GM18505 (cell line): ENCODE measurements at regions not wholly inside any gene's neighbourhood (a gene's known extent, or its start where the extent isn't known, plus 50 kb on each side); places are given as distances from the start of the nearest gene placed in this dataset.
"Not testable (repeated sequence)": the region's sequence is repeated elsewhere in the genome, so short reads cannot be mapped to it uniquely, and the experiment has no call there.

Source experiments
- ATAC-seq: cut with Tn5 transposase; IDR thresholded peaks from one replicate; pipeline ENCODE4 v1.9.1; 2021; ENCODE audit not compliant: unreplicated experiment
- POLR2A ChIP-seq: IDR thresholded peaks from 4 replicates; pipeline ENCODE4 v1.6.1; 2011; ENCODE audit warnings: borderline replicate concordance; ENCODE audit not compliant: insufficient read depth, insufficient read length; ENCODE audit errors: extremely low read depth

DNA sequence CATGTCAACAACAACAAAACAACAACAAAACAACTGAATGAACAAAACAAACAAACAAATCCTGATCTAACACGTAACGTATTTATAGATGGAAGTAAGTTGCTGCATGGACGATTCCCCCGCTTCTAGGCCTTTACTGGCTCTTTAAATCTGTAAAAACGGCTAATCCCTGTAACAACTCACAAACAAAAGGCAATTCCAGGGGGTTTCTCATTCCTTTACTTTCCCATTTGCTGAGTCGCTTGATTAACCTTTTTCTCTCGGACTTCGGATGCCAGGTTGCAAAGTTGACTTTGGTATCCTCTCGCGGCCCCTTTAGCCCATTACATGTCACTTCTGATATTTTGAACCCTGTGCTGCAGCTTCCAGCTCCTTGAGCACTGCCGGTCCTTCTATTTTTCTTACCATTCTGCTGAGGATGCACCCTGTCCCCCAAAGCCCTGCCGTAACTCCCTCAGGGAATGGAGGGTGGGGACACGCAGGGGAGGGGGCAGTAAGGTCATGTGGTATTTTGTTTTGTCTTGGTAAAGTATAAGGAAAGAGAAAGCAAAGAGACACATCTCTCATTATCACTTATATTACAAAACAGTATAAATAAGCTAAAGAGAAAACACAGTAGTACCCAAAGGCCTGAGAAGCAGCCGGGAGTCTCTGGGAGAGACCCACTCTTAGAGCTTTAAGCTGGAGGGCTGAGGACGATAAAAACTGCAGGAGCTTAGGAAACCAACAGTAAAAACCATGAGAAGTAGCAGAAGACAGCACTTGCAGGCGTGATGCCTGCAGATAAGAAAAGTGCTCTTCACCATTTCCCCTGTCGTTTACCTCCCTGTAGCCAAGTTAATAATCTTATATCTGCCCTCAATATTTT lies 457.8 kb upstream of the ZNF717 start:
- ATAC-seq, result no peak
- TF ChIP-seq POLR2A, result no peak

DNA sequence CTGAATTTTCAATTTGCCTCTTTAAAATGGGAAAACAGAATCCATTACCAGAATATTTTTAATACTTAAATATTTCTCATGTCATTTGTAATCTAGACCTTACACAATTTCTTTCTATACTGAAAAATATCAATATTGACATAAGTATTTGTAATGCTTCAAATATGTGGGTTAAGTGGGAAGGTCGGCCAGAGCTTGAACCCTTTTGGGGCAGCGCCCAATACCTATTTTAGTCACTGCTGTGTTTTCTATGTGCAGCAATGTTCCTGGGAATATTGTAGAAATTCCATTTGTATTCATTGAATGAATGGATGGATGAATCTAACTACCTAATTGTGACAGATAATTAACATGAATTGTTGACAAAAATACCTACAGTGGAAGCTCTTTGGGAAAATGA lies 459.7 kb upstream of the ZNF717 start:
- no peak for ATAC-seq
- TF ChIP-seq POLR2A, result no peak

DNA sequence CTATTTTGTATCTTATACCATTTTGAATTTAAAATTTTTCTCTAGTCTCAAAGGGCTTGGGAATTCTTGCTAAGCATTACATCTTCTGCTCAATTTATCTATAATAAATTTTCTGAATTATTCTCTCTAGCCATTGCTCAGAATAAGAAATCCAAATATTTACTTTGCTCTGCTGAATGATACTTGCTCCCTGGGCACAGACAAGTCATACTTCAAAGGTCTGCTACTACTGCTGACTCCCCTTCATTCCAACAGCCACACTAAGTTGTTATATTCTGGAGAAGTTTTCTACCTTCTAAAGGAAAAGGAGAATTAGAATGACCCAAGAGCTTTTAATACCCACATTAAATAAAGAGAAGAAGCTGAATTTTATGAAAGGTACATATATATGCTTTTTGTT lies 460.3 kb upstream of the ZNF717 start:
- no peak for ATAC-seq

DNA sequence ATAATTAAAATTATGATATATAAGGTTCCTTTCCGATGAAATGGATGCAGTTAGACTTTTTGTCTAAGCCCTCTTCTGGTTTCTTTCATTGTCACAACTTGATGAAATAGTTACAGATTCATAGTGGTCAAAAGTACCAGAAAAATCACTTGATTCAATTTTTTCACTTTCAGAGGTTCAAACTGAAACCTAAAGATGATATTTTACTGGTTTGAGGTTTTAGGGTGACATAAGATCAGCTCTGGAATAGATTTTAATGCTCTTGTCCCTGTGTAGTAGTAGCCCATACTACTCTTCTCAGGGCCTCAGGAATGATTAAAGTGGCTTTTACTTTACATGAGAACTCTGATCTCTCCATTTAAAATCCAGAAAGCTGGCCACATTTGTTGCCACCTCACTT lies 479.1 kb upstream of the ZNF717 start:
- no peak for ATAC-seq
- no peak for TF ChIP-seq POLR2A

More for the DNA sequence above, 460.3 kb upstream of the ZNF717 start:
- no peak for TF ChIP-seq POLR2A

DNA sequence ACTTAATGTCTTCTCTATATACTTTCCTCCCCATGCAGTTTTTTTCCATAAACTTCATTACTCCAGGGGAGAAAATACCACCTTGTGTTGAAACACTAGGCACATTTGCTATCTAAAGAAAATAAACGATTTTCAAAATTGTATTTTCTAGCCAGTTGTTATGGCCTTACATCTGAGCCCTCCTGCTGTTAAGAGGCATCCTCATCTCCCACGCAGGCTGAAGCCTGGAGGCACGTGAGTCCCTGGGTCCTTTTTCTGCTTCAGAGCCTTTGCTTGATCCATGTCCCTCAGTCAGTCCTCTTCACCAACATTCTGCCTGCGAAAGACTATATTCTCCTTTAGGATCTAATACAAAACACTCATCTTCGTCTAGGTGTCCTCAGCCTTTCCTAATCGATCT lies 479.6 kb upstream of the ZNF717 start:
- TF ChIP-seq POLR2A, result no peak
- ATAC-seq, result no peak

DNA sequence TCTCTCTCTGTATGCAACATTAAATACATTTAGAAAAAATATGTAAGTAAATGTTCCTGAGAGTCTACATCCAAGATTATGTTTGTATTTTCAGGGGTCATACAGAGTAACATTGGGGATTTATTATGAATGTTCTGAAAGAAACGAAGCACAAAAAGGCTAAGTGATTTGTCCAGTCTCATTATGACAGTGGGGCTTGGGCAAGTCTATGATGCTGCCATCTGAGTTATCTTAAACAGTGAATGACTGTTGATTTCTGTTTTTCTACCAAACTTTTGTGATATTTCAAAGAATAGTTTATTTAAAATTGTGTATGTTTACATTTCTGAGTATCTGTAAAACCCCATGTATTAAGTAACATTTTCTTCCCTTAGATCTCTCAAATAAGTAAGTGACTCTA lies 481.2 kb upstream of the ZNF717 start:
- TF ChIP-seq POLR2A, result no peak
- no peak for ATAC-seq

DNA sequence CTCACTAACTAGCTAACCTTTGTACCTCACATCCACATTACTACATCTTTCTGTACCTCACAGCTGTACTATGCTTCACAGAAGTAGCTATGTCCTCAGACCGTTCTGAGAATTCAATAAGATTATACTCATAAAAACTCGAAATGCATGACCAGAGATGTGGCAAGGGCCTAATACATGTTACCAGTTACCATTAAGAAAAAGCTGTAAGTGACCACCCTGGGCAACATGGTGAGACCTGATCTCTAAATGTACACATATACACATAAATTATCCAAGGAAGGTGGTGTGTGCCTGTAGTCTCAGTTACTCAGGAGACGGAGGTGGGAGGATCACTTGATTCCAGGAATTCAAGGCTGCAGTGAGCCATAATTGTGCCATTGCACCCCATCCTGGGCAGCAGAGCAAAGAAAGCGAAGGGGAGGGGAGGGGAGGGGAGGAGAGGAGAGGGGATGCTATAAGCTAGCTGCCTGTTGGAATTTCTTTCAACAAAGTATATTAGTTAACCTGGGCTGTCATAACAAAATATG lies 482.6 kb upstream of the ZNF717 start:
- TF ChIP-seq POLR2A, result no peak
- no peak for ATAC-seq

DNA sequence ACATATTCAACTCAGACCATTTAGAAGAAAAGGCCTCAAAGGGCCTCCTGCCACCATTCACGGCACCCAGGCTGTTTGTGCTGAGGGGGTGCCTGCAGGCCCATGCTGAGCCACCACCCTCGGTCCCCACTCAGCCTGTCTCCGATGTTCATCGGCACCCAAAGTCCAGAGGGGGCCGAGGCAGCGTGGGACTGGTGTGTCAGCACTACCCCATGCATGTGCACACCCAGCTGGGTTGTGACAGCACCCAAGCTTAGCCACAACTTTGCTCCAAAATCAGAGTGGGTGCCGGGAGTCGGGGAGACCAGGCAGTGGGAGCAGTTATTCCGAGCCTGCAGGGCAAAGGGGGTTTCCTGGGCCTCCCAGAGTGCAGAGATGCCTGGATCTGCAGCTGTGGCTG lies 508.5 kb upstream of the ZNF717 start:
- no peak for ATAC-seq
- no peak for TF ChIP-seq POLR2A

DNA sequence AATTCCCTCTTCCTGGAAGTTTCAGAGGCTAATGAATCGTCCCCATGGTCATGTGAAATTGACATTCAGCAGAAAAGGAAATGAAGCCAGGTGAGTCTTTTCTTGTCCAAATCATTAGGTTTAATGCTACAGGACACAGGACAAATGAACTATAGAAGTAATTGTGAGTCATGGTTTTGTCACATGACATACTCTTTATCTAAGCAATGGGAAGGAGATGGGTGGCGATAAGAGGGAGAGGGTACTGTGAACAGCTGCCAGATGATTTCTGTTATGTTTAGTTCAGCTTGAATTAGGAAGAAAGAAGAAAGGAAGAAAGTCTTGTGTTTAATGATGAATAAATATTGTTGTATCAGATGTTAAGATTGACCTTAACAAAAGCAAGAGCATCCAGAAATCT lies 515.4 kb upstream of the ZNF717 start:
- no peak for ATAC-seq
- no peak for TF ChIP-seq POLR2A

DNA sequence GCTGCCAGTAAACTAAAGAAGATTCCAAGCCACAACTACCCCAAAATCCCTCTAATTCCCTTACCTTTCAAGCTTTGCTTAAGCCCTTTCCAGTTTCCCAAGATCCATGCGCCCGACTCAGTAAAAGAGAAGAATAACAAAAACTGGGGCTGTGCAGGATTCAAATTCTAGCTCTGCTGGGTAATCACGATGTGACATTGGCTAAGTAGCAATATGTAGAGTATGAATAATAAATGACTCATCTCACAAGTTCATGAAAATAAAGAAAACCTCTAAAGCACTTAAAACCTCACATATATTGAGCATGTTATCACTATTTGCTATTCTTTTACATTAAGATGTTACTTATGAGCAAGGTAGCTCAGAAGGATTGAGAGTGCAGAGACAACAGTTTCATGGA lies 522.2 kb upstream of the ZNF717 start:
- TF ChIP-seq POLR2A, result no peak
- ATAC-seq, result no peak

DNA sequence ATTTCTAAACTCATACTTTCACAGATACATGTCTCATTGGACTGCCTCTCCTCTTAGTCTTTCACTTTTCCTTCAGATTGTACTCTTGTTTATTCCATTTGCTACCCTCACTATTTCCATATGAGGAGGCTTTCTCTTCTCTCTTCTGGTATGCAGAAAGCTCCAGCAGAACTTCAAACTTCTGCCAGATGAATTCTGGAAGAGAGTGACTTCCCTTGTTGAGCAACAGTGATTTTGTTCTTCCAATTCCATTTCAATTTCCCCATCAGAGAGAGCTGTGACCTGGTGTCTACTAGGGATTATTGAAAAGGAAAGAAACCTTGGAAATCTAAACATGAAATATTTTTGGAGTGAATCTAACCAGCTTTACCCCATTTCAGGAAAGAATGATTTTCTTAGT lies 523.2 kb upstream of the ZNF717 start:
- TF ChIP-seq POLR2A, result no peak
- no peak for ATAC-seq

DNA sequence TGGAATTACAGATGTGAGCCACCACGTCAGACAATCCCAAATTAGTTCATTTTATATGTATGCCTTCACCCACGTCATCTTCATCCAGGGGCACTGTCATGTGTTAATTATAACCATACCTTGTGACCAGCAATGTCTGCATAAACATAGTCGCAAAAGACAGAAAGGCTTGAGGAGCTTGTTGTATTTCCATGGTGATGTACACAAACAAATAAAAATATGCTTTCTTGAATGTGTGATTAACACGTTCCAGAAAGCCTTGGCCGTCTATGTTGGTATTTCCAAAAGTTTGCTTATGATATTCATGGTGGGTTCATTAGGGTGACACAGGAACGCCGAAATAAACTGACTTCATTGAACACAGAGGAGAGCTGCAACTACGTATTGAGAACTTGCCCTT lies 524.7 kb upstream of the ZNF717 start:
- no peak for ATAC-seq
- TF ChIP-seq POLR2A, result no peak

DNA sequence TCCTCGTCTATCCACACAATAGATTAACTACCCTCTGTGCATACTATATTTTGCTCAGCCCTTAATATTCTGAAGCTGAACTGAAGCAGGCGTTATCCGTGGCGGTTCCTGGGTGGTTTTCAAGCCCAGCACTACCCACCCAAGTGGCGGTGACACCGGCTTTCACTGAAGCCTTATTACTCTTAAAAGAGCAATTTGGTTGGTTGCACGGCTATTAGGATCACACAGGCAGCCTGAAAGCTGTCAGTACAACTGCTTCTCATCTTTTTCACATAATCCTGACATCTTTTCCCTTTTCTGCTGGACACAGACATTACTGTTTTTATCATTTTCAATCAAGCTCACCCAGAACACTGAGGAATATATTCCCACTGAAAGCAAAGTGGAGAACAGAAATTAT lies 525.3 kb upstream of the ZNF717 start:
- TF ChIP-seq POLR2A, result no peak
- no peak for ATAC-seq

DNA sequence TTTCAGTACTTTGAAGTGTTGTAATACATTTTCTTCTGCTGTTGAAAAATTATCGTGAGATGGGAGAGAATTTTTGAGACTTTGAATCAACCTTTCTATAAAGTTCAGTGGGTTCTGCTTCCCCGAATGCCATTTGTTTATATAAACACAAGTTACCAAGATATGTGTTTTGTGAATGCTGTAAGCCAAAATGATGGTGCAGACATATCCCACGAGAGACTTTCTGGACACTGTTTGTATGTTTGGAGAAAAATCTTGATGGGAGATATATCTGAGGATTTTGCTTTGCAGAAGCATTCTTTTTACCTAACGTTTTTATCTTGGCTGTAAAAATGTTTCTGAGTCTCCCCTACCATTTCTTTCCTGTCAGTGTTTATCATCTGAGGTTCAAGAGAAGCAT lies 526.6 kb upstream of the ZNF717 start:
- no peak for ATAC-seq
- TF ChIP-seq POLR2A, result no peak

DNA sequence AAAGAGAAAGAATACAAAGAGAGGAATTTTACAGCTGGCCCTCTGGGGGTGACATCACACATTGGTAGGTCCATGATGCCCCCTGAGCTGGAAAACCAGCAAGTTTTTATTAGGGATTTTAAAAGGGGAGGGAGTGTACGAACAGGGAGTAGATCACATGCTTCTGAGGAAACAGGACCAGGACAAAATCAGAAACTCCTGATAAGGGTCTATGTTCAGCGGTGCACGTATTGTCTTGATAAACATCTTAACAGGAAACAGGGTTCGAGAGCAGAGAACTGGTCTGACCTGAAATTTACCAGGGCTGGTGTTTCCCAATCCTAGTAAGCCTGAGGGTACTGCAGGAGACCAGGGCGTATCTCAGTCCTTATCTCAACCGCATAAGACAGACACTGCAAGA lies 530.6 kb upstream of the ZNF717 start:
- not testable (repeated sequence) for ATAC-seq
